ENCODE measurements at regions not wholly inside any gene's neighbourhood (a gene's known extent, or its start where the extent isn't known, plus 50 kb on each side); places are given as distances from the start of the nearest gene placed in this dataset.
"Not testable (repeated sequence)": the region's sequence is repeated elsewhere in the genome, so short reads cannot be mapped to it uniquely, and the experiment has no call there.

DNA sequence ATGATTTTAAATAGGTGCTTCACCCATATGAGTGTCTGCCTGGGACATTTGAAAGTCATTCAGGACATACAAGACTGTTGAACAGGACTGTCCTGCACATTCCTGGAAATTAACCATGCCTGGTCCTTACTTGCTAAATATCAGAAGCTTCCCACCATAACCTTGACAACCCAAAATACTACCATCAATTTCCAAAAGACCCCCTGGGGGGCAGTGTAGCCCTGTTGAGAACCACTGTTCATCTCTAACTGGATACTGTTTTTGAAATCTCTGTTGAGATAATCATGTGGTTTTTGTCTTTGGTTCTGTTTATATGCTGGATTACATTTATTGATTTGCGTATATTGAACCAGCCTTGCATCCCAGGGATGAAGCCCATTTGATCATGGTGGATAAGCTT is 123.8 kb upstream of the ARHGEF26 start:
- H3K4me3 Mint-ChIP-seq (ENCODE audit: unreplicated experiment); H3K4me1 Mint-ChIP-seq (ENCODE audit: low read depth, unreplicated experiment); H3K9me3 Mint-ChIP-seq (ENCODE audit: unreplicated experiment); H3K36me3 Mint-ChIP-seq (ENCODE audit: insufficient read depth, unreplicated experiment); CTCF ChIA-PET; BruUV-seq (replicated peaks); POLR2A ChIA-PET; H3K36me3 ChIP-seq (ENCODE audit: control insufficient read depth, insufficient read depth, low read length); H3K27me3 ChIP-seq (replicated peaks; ENCODE audit: control insufficient read depth, insufficient read depth, low read length); H3K9me3 ChIP-seq; H3K27ac Mint-ChIP-seq (ENCODE audit: unreplicated experiment); H3K4me1 ChIP-seq; H3K4me3 ChIP-seq (ENCODE audit: low read depth, low read length): not testable (repeated sequence)
- peak in 1 of 2 experiments; percentile 34 for DNase-seq
- TF ChIP-seq, protein P1, sequence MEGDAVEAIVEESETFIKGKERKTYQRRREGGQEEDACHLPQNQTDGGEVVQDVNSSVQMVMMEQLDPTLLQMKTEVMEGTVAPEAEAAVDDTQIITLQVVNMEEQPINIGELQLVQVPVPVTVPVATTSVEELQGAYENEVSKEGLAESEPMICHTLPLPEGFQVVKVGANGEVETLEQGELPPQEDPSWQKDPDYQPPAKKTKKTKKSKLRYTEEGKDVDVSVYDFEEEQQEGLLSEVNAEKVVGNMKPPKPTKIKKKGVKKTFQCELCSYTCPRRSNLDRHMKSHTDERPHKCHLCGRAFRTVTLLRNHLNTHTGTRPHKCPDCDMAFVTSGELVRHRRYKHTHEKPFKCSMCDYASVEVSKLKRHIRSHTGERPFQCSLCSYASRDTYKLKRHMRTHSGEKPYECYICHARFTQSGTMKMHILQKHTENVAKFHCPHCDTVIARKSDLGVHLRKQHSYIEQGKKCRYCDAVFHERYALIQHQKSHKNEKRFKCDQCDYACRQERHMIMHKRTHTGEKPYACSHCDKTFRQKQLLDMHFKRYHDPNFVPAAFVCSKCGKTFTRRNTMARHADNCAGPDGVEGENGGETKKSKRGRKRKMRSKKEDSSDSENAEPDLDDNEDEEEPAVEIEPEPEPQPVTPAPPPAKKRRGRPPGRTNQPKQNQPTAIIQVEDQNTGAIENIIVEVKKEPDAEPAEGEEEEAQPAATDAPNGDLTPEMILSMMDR (IDR thresholded peaks at IDR 0.05; ENCODE audit: insufficient read depth in 1 of 2, low read depth in 1 of 2, low read length in 1 of 2, severe bottlenecking in 1 of 2, unreplicated experiment in 1 of 2) = peak in 1 of 2 experiments; percentile 23
- intact Hi-C loops (cut with micrococcal nuclease; ENCODE audit: unreplicated experiment) = loop anchor here (1.0 to 2.0 kb wide), 2 partner anchors 21 to 255 kb away; no protein-coding TSS in a partner anchor
- peaks cover 11% of the 10 kb centered on the region for H3K27me3 Mint-ChIP-seq (ENCODE audit: insufficient read depth, unreplicated experiment)

DNA sequence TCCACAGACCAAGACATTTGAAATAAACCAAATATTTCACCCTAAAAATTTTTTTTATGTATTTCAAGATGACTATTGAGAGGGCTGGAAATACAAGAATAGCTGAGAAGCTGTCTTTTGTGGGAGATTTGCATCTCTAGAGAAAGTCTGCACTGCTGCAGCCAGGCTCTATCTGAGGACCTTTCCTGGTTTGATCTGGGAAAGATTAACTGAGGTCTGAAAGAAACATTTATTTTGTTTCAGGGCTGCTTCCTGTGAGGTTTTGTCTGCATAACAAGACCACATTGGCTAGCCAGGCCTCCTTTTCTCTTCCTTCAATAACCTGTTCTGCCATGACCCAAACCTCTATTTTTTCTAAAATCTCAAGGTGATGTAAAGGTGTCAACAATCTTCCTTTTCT is 117.5 kb upstream of the ARHGEF26 start:
- Mint-ChIP-seq H3K9me3 (ENCODE audit: unreplicated experiment) (no peaks in the 10 kb centered on the region), H3K27me3 (ENCODE audit: insufficient read depth, unreplicated experiment) (peaks cover 15% of the 10 kb centered on the region), H3K36me3 (ENCODE audit: insufficient read depth, unreplicated experiment) (no peaks in the 10 kb centered on the region), H3K4me1 (ENCODE audit: low read depth, unreplicated experiment) (no peaks in the 10 kb centered on the region), H3K4me3 (ENCODE audit: unreplicated experiment) (no peak overlapping the region), H3K27ac (ENCODE audit: unreplicated experiment) (no peak overlapping the region)
- CTCF ChIA-PET = no interaction called here
- Histone ChIP-seq H3K27me3 (replicated peaks; ENCODE audit: control insufficient read depth, insufficient read depth, low read length) (no peaks in the 10 kb centered on the region; the same call in 1 of the 2 replicates), H3K4me3 (ENCODE audit: low read depth, low read length) (no peak overlapping the region), H3K4me1 (no peaks in the 10 kb centered on the region), H3K36me3 (ENCODE audit: control insufficient read depth, insufficient read depth, low read length) (no peaks in the 10 kb centered on the region), H3K9me3 (no peaks in the 10 kb centered on the region)
- TF ChIP-seq, protein P1 (IDR thresholded peaks at IDR 0.05; ENCODE audit: insufficient read depth in 1 of 2, low read depth in 1 of 2, low read length in 1 of 2, severe bottlenecking in 1 of 2, unreplicated experiment in 1 of 2) = no peak
- BruUV-seq (replicated peaks) = no TSS peak
- intact Hi-C loops (cut with micrococcal nuclease; ENCODE audit: unreplicated experiment) = no loop called here
- no peak for DNase-seq
- POLR2A ChIA-PET = no interaction called here

DNA sequence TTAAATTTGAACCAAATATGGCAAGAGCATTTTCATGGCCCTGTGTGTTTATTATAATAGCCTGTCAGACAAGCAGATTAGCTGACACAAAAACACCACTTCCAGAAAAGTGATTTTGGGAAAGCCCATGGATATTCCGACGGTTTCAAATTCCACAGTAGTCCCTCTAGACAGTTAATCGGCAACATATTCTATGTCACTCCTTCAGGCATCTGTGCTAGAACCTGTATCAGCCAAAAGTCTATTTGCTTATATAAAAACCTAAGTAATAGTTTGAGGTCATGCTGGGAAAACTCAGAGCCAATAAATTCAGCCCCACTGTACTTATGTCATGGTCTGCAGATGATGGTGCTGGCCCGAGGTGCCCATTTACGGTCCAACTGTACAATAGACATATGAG is 110.2 kb upstream of the ARHGEF26 start:
- intact Hi-C loops (cut with micrococcal nuclease; ENCODE audit: unreplicated experiment) = no loop called here
- CTCF ChIA-PET = no interaction called here

More for the DNA sequence above, 110.2 kb upstream of the ARHGEF26 start:
- Histone ChIP-seq H3K36me3 (ENCODE audit: control insufficient read depth, insufficient read depth, low read length) (no peaks in the 10 kb centered on the region), H3K4me3 (ENCODE audit: low read depth, low read length) (no peak overlapping the region), H3K9me3 (no peaks in the 10 kb centered on the region), H3K4me1 (no peaks in the 10 kb centered on the region), H3K27me3 (replicated peaks; ENCODE audit: control insufficient read depth, insufficient read depth, low read length) (no peaks in the 10 kb centered on the region)
- no peak overlapping the region for H3K27ac Mint-ChIP-seq (ENCODE audit: unreplicated experiment)
- no peaks in the 10 kb centered on the region for H3K9me3 Mint-ChIP-seq (ENCODE audit: unreplicated experiment)
- peaks cover 5% of the 10 kb centered on the region for H3K27me3 Mint-ChIP-seq (ENCODE audit: insufficient read depth, unreplicated experiment)
- POLR2A ChIA-PET = no interaction called here
- no peaks in the 10 kb centered on the region for H3K4me1 Mint-ChIP-seq (ENCODE audit: low read depth, unreplicated experiment)
- TF ChIP-seq, protein P1 (IDR thresholded peaks at IDR 0.05; ENCODE audit: insufficient read depth in 1 of 2, low read depth in 1 of 2, low read length in 1 of 2, severe bottlenecking in 1 of 2, unreplicated experiment in 1 of 2) = no peak
- H3K36me3 Mint-ChIP-seq (ENCODE audit: insufficient read depth, unreplicated experiment) = no peaks in the 10 kb centered on the region
- no TSS peak for BruUV-seq (replicated peaks)
- no peak overlapping the region for H3K4me3 Mint-ChIP-seq (ENCODE audit: unreplicated experiment)
- DNase-seq = no peak

All from Caco-2 (cell line).